HG03025 (cell line): ENCODE measurements at regions not wholly inside any gene's neighbourhood (a gene's known extent, or its start where the extent isn't known, plus 50 kb on each side); places are given as distances from the start of the nearest gene placed in this dataset.

Experiments used
- ATAC-seq: cut with Tn5 transposase; IDR thresholded peaks from one replicate; pipeline ENCODE4 v1.9.1; 2021; ENCODE audit warnings: mild to moderate bottlenecking, moderate library complexity; ENCODE audit not compliant: unreplicated experiment, low FRiP score

DNA sequence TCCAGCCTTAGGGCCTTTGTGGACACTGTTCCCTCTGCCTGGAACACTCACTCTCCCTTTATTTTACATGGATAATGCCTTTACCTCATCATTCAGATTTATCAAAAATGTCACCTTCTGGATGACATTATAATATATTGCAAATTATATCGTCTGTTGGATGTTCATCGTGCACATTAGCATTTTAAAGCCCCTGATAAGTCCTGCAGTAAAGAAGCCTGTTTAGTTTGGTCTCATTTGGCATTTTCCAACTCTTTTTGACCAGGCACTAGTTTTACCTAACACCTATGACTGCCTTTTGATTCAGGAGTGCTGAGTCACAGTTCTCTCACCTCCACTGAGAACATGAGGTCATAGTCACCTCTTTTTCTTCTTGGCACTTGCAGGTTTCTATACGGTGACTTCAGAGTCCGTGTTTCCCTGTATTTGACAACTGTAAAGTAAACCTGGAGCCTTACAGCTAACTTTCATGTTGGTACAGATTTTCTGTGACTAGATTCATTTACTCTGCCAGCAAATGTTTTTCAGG is 57.7 kb upstream of the STC2 start:
- ATAC-seq, result no peak

DNA sequence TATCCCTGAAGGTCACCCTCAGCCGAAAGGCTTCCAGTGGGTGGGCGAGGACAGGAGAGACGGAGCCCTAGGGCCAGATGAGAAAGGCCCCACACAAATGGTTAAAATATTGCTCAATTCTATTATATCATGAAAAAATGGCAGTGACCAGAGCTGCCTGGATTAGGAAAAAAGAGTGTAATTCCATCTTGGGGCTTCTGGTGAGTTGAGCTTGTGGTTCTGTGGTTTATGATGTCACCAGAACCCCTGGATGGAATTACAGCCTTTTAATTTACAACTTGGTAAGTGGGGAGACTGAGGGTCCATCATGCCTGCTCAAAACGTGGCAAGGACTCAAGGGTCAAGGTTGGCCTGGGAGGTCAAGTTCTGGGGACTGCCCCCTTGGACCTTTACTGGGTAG is 55.5 kb upstream of the STC2 start:
- ATAC-seq, result no peak

DNA sequence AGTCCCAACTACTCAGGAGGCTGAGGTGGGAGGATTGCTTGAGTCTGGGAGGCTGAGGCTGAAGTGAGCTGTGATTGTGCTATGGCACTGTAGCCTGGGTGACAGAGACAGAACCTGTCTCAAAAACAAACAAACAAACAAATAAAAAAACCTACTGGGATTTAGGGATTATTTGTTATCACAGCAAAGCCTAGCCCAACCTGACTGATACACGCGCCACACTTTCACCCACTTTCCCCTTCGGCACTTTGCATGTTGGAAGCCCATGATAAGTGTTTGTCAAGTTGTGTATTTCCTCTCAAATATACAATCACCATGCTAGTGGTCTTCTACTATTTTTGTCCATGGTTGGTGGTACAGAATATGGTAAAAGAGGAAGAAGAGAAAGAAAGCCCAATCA is 50.5 kb upstream of the STC2 start:
- ATAC-seq, result no peak
